ENCODE measurements at regions not wholly inside any gene's neighbourhood (a gene's known extent, or its start where the extent isn't known, plus 50 kb on each side); places are given as distances from the start of the nearest gene placed in this dataset.

- ChIA-PET POLR2A (interaction anchor here (0.6 kb wide), 1 partner anchor 56 kb away, joined by 4 read pairs; no protein-coding TSS in a partner anchor), CTCF (ENCODE audit: unreplicated experiment) (no interaction called here)
- no peak overlapping the region for H3K4me2 ChIP-seq (ENCODE audit: low read length)
- no peaks in the 10 kb centered on the region for H3K9me2 ChIP-seq (ENCODE audit: insufficient read depth, low read length)
- no peaks in the 10 kb centered on the region for H3K4me1 ChIP-seq (ENCODE audit: insufficient read depth, low read length, poor library complexity, severe bottlenecking)
- no peaks in the 10 kb centered on the region for H4K20me1 ChIP-seq (ENCODE audit: insufficient read depth, low read length)
- H3K27ac ChIP-seq (ENCODE audit: low read depth, low read length, poor library complexity, severe bottlenecking) = no peak overlapping the region
- TF ChIP-seq CTCF (conservative IDR thresholded peaks at IDR 0.05; ENCODE audit: low read length) = no peak
- no peak for TF ChIP-seq EZH2phosphoT487 (IDR thresholded peaks at IDR 0.05; ENCODE audit: borderline replicate concordance, low read depth, low read length)
- BruUV-seq (replicated peaks) = no TSS peak
- no peak overlapping the region for H3K4me3 ChIP-seq (ENCODE audit: low read depth, low read length, poor library complexity, severe bottlenecking)
- 0 out of 2 replicates have a peak, but pooled peaks cover 4% of the 10 kb centered on the region for H3K9me3 ChIP-seq (ENCODE audit: low read length)
- H3K36me3 ChIP-seq (ENCODE audit: insufficient read depth, low read length) = no peaks in the 10 kb centered on the region
- H2AFZ ChIP-seq (ENCODE audit: low read length) = no peak overlapping the region
- no peak for DNase-seq (ENCODE audit: low spot score)
- intact Hi-C loops (cut with micrococcal nuclease; ENCODE audit: unreplicated experiment) = no loop called here
- H3K79me2 ChIP-seq (ENCODE audit: insufficient read depth, low read depth, low read length) = no peaks in the 10 kb centered on the region
Measured at GRCh38 chr13:56189978-56190377, 950.7 kb upstream of the PRR20A start.

DNA sequence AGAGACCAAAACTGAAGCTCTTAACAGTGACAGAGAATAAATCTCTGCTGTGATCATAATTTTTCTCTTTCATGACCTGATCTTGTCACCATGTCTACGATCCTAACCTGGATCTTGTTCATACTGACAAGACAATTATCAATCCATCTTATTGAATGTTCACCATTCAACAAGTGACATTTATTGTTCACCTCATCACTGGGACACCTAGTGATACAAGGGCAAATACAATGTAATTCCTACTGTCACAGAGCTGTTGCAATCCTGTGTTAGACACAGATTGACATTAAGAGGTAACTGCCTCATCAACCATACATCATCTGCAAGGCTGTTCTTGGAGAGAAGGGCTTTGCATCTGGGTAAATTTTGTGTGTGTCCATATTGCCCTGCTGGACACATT lies 942.4 kb upstream of the PRR20A start:
- no TSS peak for BruUV-seq (replicated peaks)
- CTCF ChIA-PET (ENCODE audit: unreplicated experiment) = no interaction called here
- no peak for DNase-seq (ENCODE audit: low spot score)

DNA sequence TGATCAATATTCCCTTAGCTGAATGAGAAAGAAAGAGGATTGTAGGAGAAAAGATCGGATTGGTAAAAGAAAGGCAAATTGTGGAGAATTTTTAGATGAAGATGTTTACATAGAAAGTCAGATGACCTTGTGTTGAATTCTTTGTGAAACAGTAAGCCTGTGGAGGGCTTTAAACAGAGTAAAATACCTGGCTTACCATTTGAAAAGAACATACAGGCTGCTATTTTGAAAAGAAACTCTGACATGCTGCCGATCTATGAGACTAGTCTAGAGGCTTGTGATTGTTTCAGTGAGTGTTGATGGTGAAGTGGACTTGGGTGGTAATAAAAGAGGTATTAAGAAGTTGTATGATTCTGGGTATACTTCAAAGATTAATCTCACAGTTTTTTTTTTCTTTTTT lies 938.9 kb upstream of the PRR20A start:
- Histone ChIP-seq H4K20me1 (ENCODE audit: insufficient read depth, low read length) (no peaks in the 10 kb centered on the region), H3K27ac (ENCODE audit: low read depth, low read length, poor library complexity, severe bottlenecking) (no peak overlapping the region), H3K4me3 (ENCODE audit: low read depth, low read length, poor library complexity, severe bottlenecking) (no peak overlapping the region), H3K79me2 (ENCODE audit: insufficient read depth, low read depth, low read length) (no peaks in the 10 kb centered on the region), H3K9me3 (ENCODE audit: low read length) (no peaks in the 10 kb centered on the region), H3K4me1 (ENCODE audit: insufficient read depth, low read length, poor library complexity, severe bottlenecking) (no peaks in the 10 kb centered on the region), H3K36me3 (ENCODE audit: insufficient read depth, low read length) (no peaks in the 10 kb centered on the region), H2AFZ (ENCODE audit: low read length) (no peak overlapping the region), H3K9me2 (ENCODE audit: insufficient read depth, low read length) (no peaks in the 10 kb centered on the region), H3K4me2 (ENCODE audit: low read length) (no peak overlapping the region)
- CTCF ChIA-PET (ENCODE audit: unreplicated experiment) = no interaction called here
- no TSS peak for BruUV-seq (replicated peaks)
- intact Hi-C loops (cut with micrococcal nuclease; ENCODE audit: unreplicated experiment) = no loop called here
- POLR2A ChIA-PET = no interaction called here
- no peak for DNase-seq (ENCODE audit: low spot score)
- TF ChIP-seq EZH2phosphoT487 (IDR thresholded peaks at IDR 0.05; ENCODE audit: borderline replicate concordance, low read depth, low read length) = no peak
- no peak for TF ChIP-seq CTCF (conservative IDR thresholded peaks at IDR 0.05; ENCODE audit: low read length)

More for the DNA sequence above, 942.4 kb upstream of the PRR20A start:
- intact Hi-C loops (cut with micrococcal nuclease; ENCODE audit: unreplicated experiment) = no loop called here
- Histone ChIP-seq H3K9me3 (ENCODE audit: low read length) (0 out of 2 replicates have a peak, but pooled peaks cover 4% of the 10 kb centered on the region), H3K4me1 (ENCODE audit: insufficient read depth, low read length, poor library complexity, severe bottlenecking) (no peaks in the 10 kb centered on the region), H2AFZ (ENCODE audit: low read length) (no peak overlapping the region), H4K20me1 (ENCODE audit: insufficient read depth, low read length) (no peaks in the 10 kb centered on the region), H3K9me2 (ENCODE audit: insufficient read depth, low read length) (no peaks in the 10 kb centered on the region), H3K4me2 (ENCODE audit: low read length) (no peak overlapping the region), H3K79me2 (ENCODE audit: insufficient read depth, low read depth, low read length) (no peaks in the 10 kb centered on the region), H3K27ac (ENCODE audit: low read depth, low read length, poor library complexity, severe bottlenecking) (no peak overlapping the region), H3K4me3 (ENCODE audit: low read depth, low read length, poor library complexity, severe bottlenecking) (no peak overlapping the region), H3K36me3 (ENCODE audit: insufficient read depth, low read length) (no peaks in the 10 kb centered on the region)
- TF ChIP-seq CTCF (conservative IDR thresholded peaks at IDR 0.05; ENCODE audit: low read length) (no peak), EZH2phosphoT487 (IDR thresholded peaks at IDR 0.05; ENCODE audit: borderline replicate concordance, low read depth, low read length) (no peak)
- POLR2A ChIA-PET = no interaction called here
